ENCODE measurements at regions not wholly inside any gene's neighbourhood (a gene's known extent, or its start where the extent isn't known, plus 50 kb on each side); places are given as distances from the start of the nearest gene placed in this dataset.

DNA sequence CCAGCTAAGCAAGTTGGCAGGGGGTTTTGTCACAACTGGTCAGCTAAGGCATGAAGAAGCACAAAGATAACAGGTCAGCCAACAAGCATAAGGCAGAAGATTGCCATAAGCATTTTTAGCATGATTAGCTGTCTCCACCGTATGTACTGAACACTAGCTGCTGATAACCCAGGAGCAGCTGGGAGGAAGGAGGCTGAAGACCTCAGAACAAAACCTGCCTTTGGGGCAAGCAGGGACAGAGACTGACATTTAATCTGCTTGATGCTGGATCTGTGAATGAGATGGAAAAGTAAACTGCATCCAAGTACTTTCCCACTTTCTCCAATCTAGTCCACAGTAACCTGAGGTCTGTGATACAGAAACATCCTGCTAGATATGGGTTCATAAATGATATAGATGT, 353.0 kb upstream of the MAP3K7 start:
- H3K36me3 ChIP-seq (ENCODE audit: insufficient read depth, low read length): no peaks in the 10 kb centered on the region
- no peaks in the 10 kb centered on the region for H3K4me1 ChIP-seq (ENCODE audit: insufficient read depth, low read length)
- no peaks in the 10 kb centered on the region for H3K9me3 ChIP-seq (ENCODE audit: low read length)
- no peaks in the 10 kb centered on the region for H3K27me3 ChIP-seq (ENCODE audit: insufficient read depth, low read length)
- H2AFZ ChIP-seq (ENCODE audit: low read depth, low read length): no peak overlapping the region
- no peak overlapping the region for H3K4me3 ChIP-seq (ENCODE audit: low read length)

DNA sequence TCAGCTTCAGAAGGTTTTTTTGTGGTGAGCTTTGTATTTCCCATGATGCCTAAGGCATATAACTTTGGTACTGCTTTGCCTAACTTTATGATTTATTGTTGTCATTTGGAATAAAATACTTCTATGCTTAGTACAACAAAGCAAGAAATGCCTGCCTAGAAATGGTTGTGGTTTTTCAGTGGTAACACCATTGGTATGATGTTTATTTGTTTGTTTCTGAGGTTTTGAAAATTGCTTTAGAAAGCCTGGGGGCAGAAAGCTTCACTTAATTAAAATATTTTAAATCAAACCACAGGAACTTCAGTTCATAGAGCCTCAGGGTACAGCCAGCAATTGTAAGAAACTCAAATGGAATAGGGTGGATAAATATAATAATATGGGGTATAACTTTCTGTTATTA, 351.2 kb upstream of the MAP3K7 start:
- Histone ChIP-seq H3K36me3 (ENCODE audit: insufficient read depth, low read length) (no peaks in the 10 kb centered on the region), H2AFZ (ENCODE audit: low read depth, low read length) (no peak overlapping the region), H3K9me3 (ENCODE audit: low read length) (no peaks in the 10 kb centered on the region), H3K4me1 (ENCODE audit: insufficient read depth, low read length) (no peaks in the 10 kb centered on the region), H3K4me3 (ENCODE audit: low read length) (no peak overlapping the region), H3K27me3 (ENCODE audit: insufficient read depth, low read length) (no peaks in the 10 kb centered on the region)

DNA sequence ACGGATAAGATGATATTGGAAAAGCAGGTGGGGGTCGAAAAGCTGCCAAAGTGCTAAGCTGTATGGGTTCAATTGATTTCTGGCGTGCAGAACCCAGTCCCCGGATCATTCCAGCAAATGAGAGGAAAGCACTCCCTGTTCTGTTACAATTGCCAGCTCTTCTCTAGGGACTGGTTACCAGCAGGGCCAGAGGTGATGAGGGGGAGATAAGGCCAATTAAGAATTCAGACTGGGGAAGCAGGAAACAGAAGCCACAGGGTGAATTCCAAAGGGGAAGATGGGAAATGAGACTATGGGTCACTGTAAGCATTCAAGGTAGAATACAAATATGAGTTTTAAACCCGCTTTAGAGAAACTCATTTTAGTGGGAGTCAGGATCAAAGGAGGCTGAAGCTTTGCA, 349.4 kb upstream of the MAP3K7 start:
- no peaks in the 10 kb centered on the region for H3K9me3 ChIP-seq (ENCODE audit: low read length)
- H2AFZ ChIP-seq (ENCODE audit: low read depth, low read length): no peak overlapping the region
- H3K27me3 ChIP-seq (ENCODE audit: insufficient read depth, low read length): no peaks in the 10 kb centered on the region
- H3K36me3 ChIP-seq (ENCODE audit: insufficient read depth, low read length): no peaks in the 10 kb centered on the region
- H3K4me3 ChIP-seq (ENCODE audit: low read length): no peak overlapping the region
- no peaks in the 10 kb centered on the region for H3K4me1 ChIP-seq (ENCODE audit: insufficient read depth, low read length)

DNA sequence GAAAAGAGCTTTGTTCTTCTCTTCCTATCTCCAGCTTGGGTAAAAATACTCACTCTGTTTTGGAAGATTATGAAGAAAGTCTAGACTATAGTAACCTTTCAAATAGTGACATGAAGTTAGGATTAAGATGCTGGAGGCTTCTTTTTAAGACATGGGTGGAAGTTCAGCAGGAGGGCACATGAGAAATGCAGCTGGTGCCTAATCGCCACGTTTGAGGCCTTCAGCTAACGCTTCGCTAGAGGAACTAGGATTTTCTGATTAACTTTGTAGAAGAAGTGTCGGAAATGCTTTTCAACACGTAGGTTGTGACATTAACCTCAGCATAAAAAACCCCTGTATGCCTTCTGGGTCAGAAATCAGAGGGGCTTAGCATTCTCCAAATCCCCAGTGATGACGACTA, 348.1 kb upstream of the MAP3K7 start:
- Histone ChIP-seq H3K36me3 (ENCODE audit: insufficient read depth, low read length) (no peaks in the 10 kb centered on the region), H2AFZ (ENCODE audit: low read depth, low read length) (no peak overlapping the region), H3K9me3 (ENCODE audit: low read length) (no peaks in the 10 kb centered on the region), H3K27me3 (ENCODE audit: insufficient read depth, low read length) (no peaks in the 10 kb centered on the region), H3K4me1 (ENCODE audit: insufficient read depth, low read length) (no peaks in the 10 kb centered on the region), H3K4me3 (ENCODE audit: low read length) (no peak overlapping the region)

DNA sequence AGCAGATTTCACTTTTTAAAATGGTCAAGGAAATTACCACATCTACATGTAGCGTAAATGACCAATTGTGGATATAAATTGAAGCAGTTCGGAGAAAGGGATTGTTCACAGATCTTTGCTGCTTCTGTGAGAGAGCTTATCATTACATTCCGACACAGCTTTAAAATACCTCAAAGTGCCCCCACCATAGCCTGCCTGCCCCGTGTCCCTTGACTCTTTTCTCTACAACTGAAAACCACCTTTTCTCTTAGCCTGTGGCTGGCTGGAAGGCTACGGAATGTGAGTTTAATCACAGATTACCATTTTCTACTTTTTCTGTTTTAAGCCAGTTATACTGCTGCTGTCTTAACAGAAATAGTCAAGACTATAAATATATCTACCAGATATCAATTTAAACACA, 347.2 kb upstream of the MAP3K7 start:
- no peaks in the 10 kb centered on the region for H3K27me3 ChIP-seq (ENCODE audit: insufficient read depth, low read length)
- no peaks in the 10 kb centered on the region for H3K36me3 ChIP-seq (ENCODE audit: insufficient read depth, low read length)
- no peak overlapping the region for H3K4me3 ChIP-seq (ENCODE audit: low read length)
- H2AFZ ChIP-seq (ENCODE audit: low read depth, low read length): no peak overlapping the region
- no peaks in the 10 kb centered on the region for H3K4me1 ChIP-seq (ENCODE audit: insufficient read depth, low read length)
- no peaks in the 10 kb centered on the region for H3K9me3 ChIP-seq (ENCODE audit: low read length)

DNA sequence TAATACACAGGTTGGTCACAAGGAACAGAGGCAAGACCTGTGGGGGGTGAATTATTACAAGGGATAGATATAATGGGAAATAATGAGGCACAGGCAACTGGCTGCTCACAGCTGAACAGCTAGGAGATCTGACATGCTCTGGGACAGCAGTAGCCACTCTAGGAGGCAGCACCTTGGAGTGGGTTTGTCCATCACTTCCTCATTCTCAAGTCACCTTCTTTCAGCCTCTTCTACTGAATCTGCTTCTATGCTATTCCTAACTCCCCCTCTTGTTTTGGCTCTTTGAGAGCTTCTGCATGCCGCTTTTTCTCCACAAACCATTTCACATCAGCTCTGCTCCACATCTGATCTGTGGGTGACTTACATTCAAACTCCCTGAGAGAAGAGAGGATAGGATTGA, 345.5 kb upstream of the MAP3K7 start:
- Histone ChIP-seq H3K4me3 (ENCODE audit: low read length) (no peak overlapping the region), H2AFZ (ENCODE audit: low read depth, low read length) (no peak overlapping the region), H3K9me3 (ENCODE audit: low read length) (no peaks in the 10 kb centered on the region), H3K36me3 (ENCODE audit: insufficient read depth, low read length) (no peaks in the 10 kb centered on the region), H3K4me1 (ENCODE audit: insufficient read depth, low read length) (no peaks in the 10 kb centered on the region), H3K27me3 (ENCODE audit: insufficient read depth, low read length) (no peaks in the 10 kb centered on the region)

DNA sequence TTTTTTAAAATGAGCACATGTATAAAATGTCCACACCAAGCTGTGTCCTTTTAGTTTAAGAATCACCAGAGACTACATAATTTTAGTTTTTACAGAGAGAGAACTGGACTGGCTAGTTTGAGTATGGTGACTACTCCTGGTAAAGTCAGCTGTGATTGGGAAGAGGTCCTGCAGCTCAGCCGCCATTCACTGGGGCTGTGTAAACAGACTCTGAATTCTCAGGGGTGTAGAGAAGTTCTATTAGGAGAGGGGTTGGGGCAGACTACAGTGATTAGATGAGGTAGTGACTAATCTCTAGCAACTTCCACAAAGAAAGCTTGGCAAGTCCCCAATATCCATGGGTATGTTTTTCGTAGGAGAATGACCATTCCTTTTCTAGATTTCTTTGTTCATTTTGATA, 341.2 kb upstream of the MAP3K7 start:
- H3K27me3 ChIP-seq (ENCODE audit: insufficient read depth, low read length): no peaks in the 10 kb centered on the region
- H3K36me3 ChIP-seq (ENCODE audit: insufficient read depth, low read length): no peaks in the 10 kb centered on the region
- H3K9me3 ChIP-seq (ENCODE audit: low read length): no peaks in the 10 kb centered on the region
- no peak overlapping the region for H3K4me3 ChIP-seq (ENCODE audit: low read length)
- no peaks in the 10 kb centered on the region for H3K4me1 ChIP-seq (ENCODE audit: insufficient read depth, low read length)
- no peak overlapping the region for H2AFZ ChIP-seq (ENCODE audit: low read depth, low read length)

DNA sequence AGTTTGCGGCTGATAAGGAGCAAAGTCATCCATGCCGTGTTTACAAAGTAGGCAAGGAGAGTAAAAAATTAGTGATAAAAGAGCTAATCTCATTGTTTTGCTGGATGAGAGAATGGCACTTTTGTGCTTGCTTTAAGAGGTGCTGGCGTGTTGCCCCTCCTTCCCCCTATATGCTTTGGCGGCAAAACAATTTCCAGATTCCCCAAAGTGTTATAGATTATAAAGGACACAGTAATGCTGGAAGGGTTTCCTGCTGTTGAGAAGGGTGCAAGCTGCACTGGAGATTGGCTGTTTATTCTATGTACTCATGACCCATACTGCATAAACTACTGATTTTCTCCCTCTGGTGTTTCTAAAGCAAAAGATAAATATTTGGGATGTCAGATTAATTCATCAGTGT, 338.9 kb upstream of the MAP3K7 start:
- Histone ChIP-seq H2AFZ (ENCODE audit: low read depth, low read length) (no peak overlapping the region), H3K4me1 (ENCODE audit: insufficient read depth, low read length) (no peaks in the 10 kb centered on the region), H3K27me3 (ENCODE audit: insufficient read depth, low read length) (no peaks in the 10 kb centered on the region), H3K4me3 (ENCODE audit: low read length) (no peak overlapping the region), H3K36me3 (ENCODE audit: insufficient read depth, low read length) (no peaks in the 10 kb centered on the region), H3K9me3 (ENCODE audit: low read length) (no peaks in the 10 kb centered on the region)

DNA sequence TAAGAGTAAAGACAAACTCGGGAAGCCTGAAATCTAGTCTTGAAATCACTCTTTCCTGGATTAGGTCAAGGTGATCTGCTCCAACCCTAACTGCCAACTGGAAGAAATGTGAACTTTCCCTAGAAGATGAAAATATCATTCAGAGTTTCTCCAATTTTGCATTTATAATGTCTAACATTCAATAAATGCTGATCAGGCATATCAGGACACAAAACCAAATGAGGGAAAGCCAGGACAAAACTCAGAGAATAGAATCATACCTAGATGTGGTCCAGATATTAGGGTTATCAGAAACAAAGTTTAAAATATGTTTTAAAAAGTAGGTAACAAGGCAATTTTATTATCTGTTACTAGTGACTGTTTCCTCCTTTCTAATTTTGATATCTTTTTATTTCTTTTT, 335.5 kb upstream of the MAP3K7 start:
- Histone ChIP-seq H3K27me3 (ENCODE audit: insufficient read depth, low read length) (no peaks in the 10 kb centered on the region), H3K4me1 (ENCODE audit: insufficient read depth, low read length) (no peaks in the 10 kb centered on the region), H3K36me3 (ENCODE audit: insufficient read depth, low read length) (no peaks in the 10 kb centered on the region), H3K4me3 (ENCODE audit: low read length) (no peak overlapping the region), H3K9me3 (ENCODE audit: low read length) (no peaks in the 10 kb centered on the region), H2AFZ (ENCODE audit: low read depth, low read length) (no peak overlapping the region)

DNA sequence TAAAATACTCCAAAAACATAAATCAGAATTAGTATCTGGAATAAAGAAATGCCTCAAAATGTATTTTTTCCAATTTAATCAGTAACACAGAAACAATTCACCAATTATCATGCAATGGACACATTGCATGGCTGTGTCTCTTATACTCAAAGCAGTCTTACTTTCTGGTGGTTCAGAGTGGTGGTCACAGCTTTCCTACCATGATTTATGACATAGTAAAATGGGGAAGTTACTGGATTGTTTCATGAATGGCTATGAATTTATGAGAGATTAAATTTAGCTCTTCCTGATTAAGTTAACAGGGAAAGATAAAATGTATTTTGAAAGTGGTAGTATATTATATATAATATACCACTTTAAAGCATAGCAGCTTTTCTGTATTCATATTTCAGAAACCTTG, 331.5 kb upstream of the MAP3K7 start:
- Histone ChIP-seq H3K27me3 (ENCODE audit: insufficient read depth, low read length) (no peaks in the 10 kb centered on the region), H2AFZ (ENCODE audit: low read depth, low read length) (no peak overlapping the region), H3K36me3 (ENCODE audit: insufficient read depth, low read length) (no peaks in the 10 kb centered on the region), H3K4me1 (ENCODE audit: insufficient read depth, low read length) (no peaks in the 10 kb centered on the region), H3K9me3 (ENCODE audit: low read length) (no peaks in the 10 kb centered on the region), H3K4me3 (ENCODE audit: low read length) (no peak overlapping the region)

DNA sequence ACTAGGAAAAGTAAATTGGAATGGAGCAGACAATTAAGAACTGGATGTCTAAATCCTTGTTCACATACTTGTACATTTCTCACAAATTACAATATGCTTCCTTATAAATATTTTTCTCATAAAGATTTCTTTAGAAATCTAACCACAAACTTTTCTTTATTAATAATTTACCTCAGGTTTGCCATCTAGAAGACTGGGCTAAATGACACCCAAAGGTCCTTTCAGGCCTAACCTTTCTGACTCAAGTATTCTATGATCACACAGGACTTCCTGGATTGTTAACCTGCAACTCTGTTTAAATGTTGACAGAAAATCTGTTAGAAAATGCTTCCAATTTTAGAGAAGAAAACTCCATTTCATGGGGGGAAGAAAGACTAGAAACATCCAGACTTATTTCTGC, 330.5 kb upstream of the MAP3K7 start:
- H3K36me3 ChIP-seq (ENCODE audit: insufficient read depth, low read length): no peaks in the 10 kb centered on the region
- no peaks in the 10 kb centered on the region for H3K9me3 ChIP-seq (ENCODE audit: low read length)
- no peak overlapping the region for H3K4me3 ChIP-seq (ENCODE audit: low read length)
- H2AFZ ChIP-seq (ENCODE audit: low read depth, low read length): no peak overlapping the region
- no peaks in the 10 kb centered on the region for H3K4me1 ChIP-seq (ENCODE audit: insufficient read depth, low read length)
- H3K27me3 ChIP-seq (ENCODE audit: insufficient read depth, low read length): no peaks in the 10 kb centered on the region

DNA sequence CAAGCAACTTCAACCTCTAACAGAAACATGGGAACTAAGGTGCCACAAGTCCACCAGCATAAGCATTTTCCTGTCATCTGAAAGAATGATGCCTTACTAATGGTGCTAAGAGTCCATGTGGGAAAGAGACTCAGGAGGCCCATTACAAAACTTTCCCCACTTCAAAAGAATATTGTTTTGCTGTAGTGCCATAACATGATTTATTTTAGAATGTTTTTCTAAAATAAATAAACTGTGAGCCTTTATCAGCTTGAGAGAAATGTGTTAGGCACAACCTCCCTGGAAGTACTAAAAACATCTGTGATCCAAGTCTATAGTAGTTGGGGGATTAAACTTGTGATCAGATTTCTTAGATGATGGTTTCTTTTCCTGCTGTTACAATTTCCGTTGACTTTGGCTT, 330.1 kb upstream of the MAP3K7 start:
- H3K9me3 ChIP-seq (ENCODE audit: low read length): no peaks in the 10 kb centered on the region

DNA sequence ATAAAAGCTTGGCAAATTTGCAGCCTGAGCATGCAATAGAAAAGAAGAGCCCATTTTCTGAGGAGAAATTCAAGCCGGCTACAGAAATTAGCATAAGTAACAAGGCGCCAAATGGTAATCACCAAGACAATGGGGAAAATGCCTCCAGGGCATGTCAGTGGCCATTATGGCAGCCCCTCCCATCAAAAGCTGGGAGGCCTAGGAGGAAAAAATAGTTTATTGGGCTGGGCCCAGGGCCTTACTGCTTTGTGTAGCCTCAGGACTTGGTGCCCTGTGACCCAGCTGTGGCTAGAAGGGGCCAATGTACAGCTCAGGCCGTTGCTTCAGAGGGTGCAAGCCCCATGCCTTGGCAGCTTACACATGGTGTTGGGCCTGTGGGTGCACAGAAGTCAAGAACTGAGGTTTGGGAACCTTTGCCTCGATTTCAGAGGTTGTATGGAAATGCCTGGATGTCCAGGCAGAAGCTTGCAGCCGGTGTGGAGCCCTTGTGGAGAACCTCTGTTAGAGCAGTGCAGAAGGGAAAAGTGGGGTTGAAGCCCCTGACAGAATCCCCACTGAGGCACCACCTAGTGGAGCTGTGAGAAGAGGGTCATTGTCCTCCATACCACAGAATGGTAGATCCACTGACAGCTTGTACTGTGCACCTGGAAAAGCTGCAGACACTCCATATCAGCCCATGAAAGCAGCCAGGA, 328.5 kb upstream of the MAP3K7 start:
- no peaks in the 10 kb centered on the region for H3K4me1 ChIP-seq (ENCODE audit: insufficient read depth, low read length)
- H3K27me3 ChIP-seq (ENCODE audit: insufficient read depth, low read length): no peaks in the 10 kb centered on the region
- H3K9me3 ChIP-seq (ENCODE audit: low read length): no peaks in the 10 kb centered on the region
- no peak overlapping the region for H3K4me3 ChIP-seq (ENCODE audit: low read length)
- no peaks in the 10 kb centered on the region for H3K36me3 ChIP-seq (ENCODE audit: insufficient read depth, low read length)
- no peak overlapping the region for H2AFZ ChIP-seq (ENCODE audit: low read depth, low read length)

More for the DNA sequence above, 330.1 kb upstream of the MAP3K7 start:
- no peaks in the 10 kb centered on the region for H3K27me3 ChIP-seq (ENCODE audit: insufficient read depth, low read length)
- H3K4me3 ChIP-seq (ENCODE audit: low read length): no peak overlapping the region
- no peaks in the 10 kb centered on the region for H3K4me1 ChIP-seq (ENCODE audit: insufficient read depth, low read length)
- no peaks in the 10 kb centered on the region for H3K36me3 ChIP-seq (ENCODE audit: insufficient read depth, low read length)
- no peak overlapping the region for H2AFZ ChIP-seq (ENCODE audit: low read depth, low read length)

DNA sequence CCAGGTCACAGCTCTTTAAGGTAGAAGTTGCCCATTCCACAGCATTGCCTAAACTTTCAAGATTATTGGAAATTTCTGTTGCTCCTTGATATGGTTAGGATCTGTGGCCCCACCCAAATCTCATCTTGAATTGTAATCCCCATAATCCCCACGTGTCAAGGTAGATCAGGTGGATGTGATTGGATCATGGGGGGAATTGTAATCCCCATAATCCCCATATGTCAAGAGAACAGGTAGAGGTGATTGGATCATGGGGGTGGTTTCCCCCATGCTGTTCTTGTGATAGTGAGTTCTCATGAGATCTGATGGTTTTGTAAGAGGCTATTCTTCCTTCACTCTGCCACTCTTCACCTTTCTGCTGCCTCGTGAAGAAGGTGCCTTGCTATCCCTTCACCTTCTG, 327.4 kb upstream of the MAP3K7 start:
- no peaks in the 10 kb centered on the region for H3K9me3 ChIP-seq (ENCODE audit: low read length)
- no peak overlapping the region for H2AFZ ChIP-seq (ENCODE audit: low read depth, low read length)
- H3K4me3 ChIP-seq (ENCODE audit: low read length): no peak overlapping the region
- no peaks in the 10 kb centered on the region for H3K4me1 ChIP-seq (ENCODE audit: insufficient read depth, low read length)
- H3K27me3 ChIP-seq (ENCODE audit: insufficient read depth, low read length): no peaks in the 10 kb centered on the region
- H3K36me3 ChIP-seq (ENCODE audit: insufficient read depth, low read length): no peaks in the 10 kb centered on the region

Measured in neuron (in vitro differentiated cells).